GM23338 (cell line): ENCODE measurements at regions not wholly inside any gene's neighbourhood (a gene's known extent, or its start where the extent isn't known, plus 50 kb on each side); places are given as distances from the start of the nearest gene placed in this dataset.

Experiments
- CREB1 ChIP-seq: fragments of 250-450 bp; sonication (Bioruptor Pico); IDR thresholded peaks from 2 replicates; pipeline ENCODE4 v1.5.0; 2020; ENCODE audit warnings: low read depth, mild to moderate bottlenecking, moderate library complexity
- POLR2AphosphoS5 ChIP-seq: IDR thresholded peaks from 2 replicates; pipeline ENCODE4 v1.6.1; 2016; ENCODE audit warnings: antibody characterized with exemption, low read depth
- TF ChIP-seq, protein P1 (sequence below), 2 experiments: fragments of 200-600 bp in 1 of 2; sonication (generic) in 1 of 2; conservative IDR thresholded peaks; 2 replicates each; pipeline versions ENCODE4 v1.5.1 to v1.6.1; 2016 to 2017; ENCODE audit warnings: antibody characterized with exemption in 2 of 2, low read depth in 2 of 2, mild to moderate bottlenecking in 2 of 2, moderate library complexity in 1 of 2

DNA sequence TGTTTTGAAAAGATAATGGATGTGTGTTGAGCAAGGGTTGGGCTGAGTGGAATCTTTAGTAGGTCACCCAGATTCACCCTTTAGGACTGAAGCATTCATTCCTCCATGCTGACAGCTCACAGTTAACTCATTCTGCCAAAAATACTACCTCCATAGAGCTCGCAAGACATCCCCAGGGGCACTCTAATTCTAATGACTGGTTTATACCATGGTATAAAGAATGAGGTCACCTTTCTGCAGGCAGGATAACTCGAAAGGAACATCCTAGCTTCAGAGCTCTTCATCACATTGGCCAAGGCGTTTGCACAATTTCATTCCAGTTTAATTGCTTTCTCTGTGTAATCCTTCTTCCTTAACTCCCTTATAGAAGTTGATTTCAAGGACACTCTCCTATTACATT lies 1257.2 kb upstream of the EYS start:
- TF ChIP-seq, protein P1, sequence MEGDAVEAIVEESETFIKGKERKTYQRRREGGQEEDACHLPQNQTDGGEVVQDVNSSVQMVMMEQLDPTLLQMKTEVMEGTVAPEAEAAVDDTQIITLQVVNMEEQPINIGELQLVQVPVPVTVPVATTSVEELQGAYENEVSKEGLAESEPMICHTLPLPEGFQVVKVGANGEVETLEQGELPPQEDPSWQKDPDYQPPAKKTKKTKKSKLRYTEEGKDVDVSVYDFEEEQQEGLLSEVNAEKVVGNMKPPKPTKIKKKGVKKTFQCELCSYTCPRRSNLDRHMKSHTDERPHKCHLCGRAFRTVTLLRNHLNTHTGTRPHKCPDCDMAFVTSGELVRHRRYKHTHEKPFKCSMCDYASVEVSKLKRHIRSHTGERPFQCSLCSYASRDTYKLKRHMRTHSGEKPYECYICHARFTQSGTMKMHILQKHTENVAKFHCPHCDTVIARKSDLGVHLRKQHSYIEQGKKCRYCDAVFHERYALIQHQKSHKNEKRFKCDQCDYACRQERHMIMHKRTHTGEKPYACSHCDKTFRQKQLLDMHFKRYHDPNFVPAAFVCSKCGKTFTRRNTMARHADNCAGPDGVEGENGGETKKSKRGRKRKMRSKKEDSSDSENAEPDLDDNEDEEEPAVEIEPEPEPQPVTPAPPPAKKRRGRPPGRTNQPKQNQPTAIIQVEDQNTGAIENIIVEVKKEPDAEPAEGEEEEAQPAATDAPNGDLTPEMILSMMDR (conservative IDR thresholded peaks at IDR 0.05; ENCODE audit: low read depth in 2 of 2), result no peak
- TF ChIP-seq POLR2AphosphoS5 (no peak), CREB1 (CRISPR knock-in tag) (no peak)
